PC-9 (cell line): ENCODE measurements at regions not wholly inside any gene's neighbourhood (a gene's known extent, or its start where the extent isn't known, plus 50 kb on each side); places are given as distances from the start of the nearest gene placed in this dataset.

Experiments used
- CTCF ChIP-seq: fragments of 200-600 bp; sonication (generic); conservative IDR thresholded peaks from 2 replicates; pipeline ENCODE4 v1.6.1; 2017; ENCODE audit warnings: mixed run types, antibody characterized with exemption, mild to moderate bottlenecking, moderate library complexity
- EZH2 ChIP-seq: fragments of 200-600 bp; sonication (generic); IDR thresholded peaks from 2 replicates; pipeline ENCODE4 v1.8.0; 2017; ENCODE audit warnings: antibody characterized with exemption, low read depth

- TF ChIP-seq CTCF, result peak; percentile 65
- TF ChIP-seq EZH2, result no peak
Observed at GRCh38 chr12:87274594-87275245, 754.5 kb downstream of the C12orf50 start.
